Panc1 (cell line): ENCODE measurements at regions not wholly inside any gene's neighbourhood (a gene's known extent, or its start where the extent isn't known, plus 50 kb on each side); places are given as distances from the start of the nearest gene placed in this dataset.

Experiments used
- POLR2AphosphoS5 ChIP-seq: IDR thresholded peaks from 2 replicates; pipeline ENCODE4 v1.6.1; 2012; ENCODE audit warnings: mild to moderate bottlenecking, low read depth, low read length, moderate library complexity
- REST ChIP-seq, 2 experiments: IDR thresholded peaks; 2 replicates each; pipeline ENCODE4 v1.6.1; 2011 to 2012; ENCODE audit warnings: low read depth in 2 of 2, control low read depth in 1 of 2, low read length in 1 of 2, mild to moderate bottlenecking in 1 of 2, moderate library complexity in 1 of 2; ENCODE audit not compliant: insufficient read depth in 1 of 2
- SIN3A ChIP-seq: IDR thresholded peaks from 2 replicates; pipeline ENCODE4 v1.6.1; 2012; ENCODE audit warnings: low read depth, mild to moderate bottlenecking, low read length, moderate library complexity, borderline replicate concordance; ENCODE audit not compliant: insufficient read depth
- TCF7L2 ChIP-seq: IDR thresholded peaks from 2 replicates; pipeline ENCODE4 v1.6.1; 2011; ENCODE audit warnings: mild to moderate bottlenecking, low read depth, low read length, inconsistent platforms
- TF ChIP-seq, protein P1 (sequence below): fragments of 450-650 bp; IDR thresholded peaks from 2 replicates; pipeline ENCODE4 v1.5.1; 2017; ENCODE audit warnings: mild to moderate bottlenecking

DNA sequence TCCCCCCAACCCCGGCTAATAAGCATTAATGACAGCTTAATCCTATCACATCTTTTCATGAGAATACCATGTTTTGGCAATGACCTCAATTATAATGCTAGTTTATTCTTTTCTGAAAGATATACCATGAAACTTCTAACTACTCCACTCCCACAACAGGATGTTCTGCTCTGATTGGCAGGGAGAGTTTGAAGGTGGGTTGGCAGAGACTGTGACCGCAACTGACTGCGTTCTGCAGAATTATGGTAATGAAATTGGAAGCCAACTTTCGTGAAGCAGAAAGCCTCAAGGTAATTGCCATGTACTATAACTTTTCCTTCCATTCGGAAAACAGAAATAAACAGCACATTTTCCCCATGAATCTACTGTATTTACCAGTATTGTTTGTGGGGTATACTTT, 288.2 kb upstream of the SEMA3D start:
- TF ChIP-seq, protein P1, sequence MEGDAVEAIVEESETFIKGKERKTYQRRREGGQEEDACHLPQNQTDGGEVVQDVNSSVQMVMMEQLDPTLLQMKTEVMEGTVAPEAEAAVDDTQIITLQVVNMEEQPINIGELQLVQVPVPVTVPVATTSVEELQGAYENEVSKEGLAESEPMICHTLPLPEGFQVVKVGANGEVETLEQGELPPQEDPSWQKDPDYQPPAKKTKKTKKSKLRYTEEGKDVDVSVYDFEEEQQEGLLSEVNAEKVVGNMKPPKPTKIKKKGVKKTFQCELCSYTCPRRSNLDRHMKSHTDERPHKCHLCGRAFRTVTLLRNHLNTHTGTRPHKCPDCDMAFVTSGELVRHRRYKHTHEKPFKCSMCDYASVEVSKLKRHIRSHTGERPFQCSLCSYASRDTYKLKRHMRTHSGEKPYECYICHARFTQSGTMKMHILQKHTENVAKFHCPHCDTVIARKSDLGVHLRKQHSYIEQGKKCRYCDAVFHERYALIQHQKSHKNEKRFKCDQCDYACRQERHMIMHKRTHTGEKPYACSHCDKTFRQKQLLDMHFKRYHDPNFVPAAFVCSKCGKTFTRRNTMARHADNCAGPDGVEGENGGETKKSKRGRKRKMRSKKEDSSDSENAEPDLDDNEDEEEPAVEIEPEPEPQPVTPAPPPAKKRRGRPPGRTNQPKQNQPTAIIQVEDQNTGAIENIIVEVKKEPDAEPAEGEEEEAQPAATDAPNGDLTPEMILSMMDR = no peak
- TF ChIP-seq POLR2AphosphoS5 (no peak), TCF7L2 (no peak), SIN3A (no peak), REST (IDR thresholded peaks at IDR 0.05; ENCODE audit: insufficient read depth in 1 of 2, low read depth in 2 of 2, low read length in 1 of 2) (no peak)
